Mesendoderm (in vitro differentiated cells): ENCODE measurements at regions not wholly inside any gene's neighbourhood (a gene's known extent, or its start where the extent isn't known, plus 50 kb on each side); places are given as distances from the start of the nearest gene placed in this dataset.

Experiments
- DNase-seq: peaks from one replicate; pipeline ENCODE4 v3.0.0; 2013
- H2AK5ac ChIP-seq: 2 replicates; pipeline ENCODE4 v1.6.1; 2013; ENCODE audit warnings: low read length, inconsistent platforms
- H2BK120ac ChIP-seq: 2 replicates; pipeline ENCODE4 v1.6.1; 2013; ENCODE audit warnings: low read depth, mild to moderate bottlenecking, low read length, moderate library complexity, mixed read lengths
- H2BK15ac ChIP-seq: replicated peaks from 2 replicates; pipeline ENCODE4 v1.6.1; 2013; ENCODE audit warnings: low read depth, mild to moderate bottlenecking, moderate library complexity
- H2BK5ac ChIP-seq: 2 replicates; pipeline ENCODE4 v1.6.1; 2013; ENCODE audit warnings: low read length, inconsistent platforms
- H3K18ac ChIP-seq: 2 replicates; pipeline ENCODE4 v1.6.1; 2013; ENCODE audit warnings: mild to moderate bottlenecking, low read length, mixed read lengths
- H3K23ac ChIP-seq: one replicate; pipeline ENCODE4 v1.6.1; 2013; ENCODE audit warnings: low read length
- H3K27ac ChIP-seq: 2 replicates; pipeline ENCODE4 v1.5.1; 2013; ENCODE audit warnings: low read depth, mild to moderate bottlenecking, inconsistent platforms, low read length, moderate library complexity
- H3K27me3 ChIP-seq: 2 replicates; pipeline ENCODE4 v1.6.1; 2013; ENCODE audit warnings: low read length, control low read depth, mild to moderate bottlenecking, inconsistent platforms; ENCODE audit not compliant: insufficient read depth, poor library complexity
- H3K36me3 ChIP-seq: 2 replicates; pipeline ENCODE4 v1.6.1; 2013; ENCODE audit warnings: low read length, inconsistent platforms; ENCODE audit not compliant: control insufficient read depth, insufficient read depth
- H3K4ac ChIP-seq: one replicate; pipeline ENCODE4 v1.6.1; 2013; ENCODE audit warnings: low read depth, mild to moderate bottlenecking, low read length, moderate library complexity
- H3K4me1 ChIP-seq: 2 replicates; pipeline ENCODE4 v1.6.1; 2013; ENCODE audit warnings: low read depth, low read length, inconsistent platforms; ENCODE audit not compliant: control insufficient read depth
- H3K4me2 ChIP-seq: 2 replicates; pipeline ENCODE4 v1.6.1; 2013; ENCODE audit warnings: low read length
- H3K4me3 ChIP-seq: 2 replicates; pipeline ENCODE4 v1.5.1; 2013; ENCODE audit warnings: mild to moderate bottlenecking, low read length
- H3K56ac ChIP-seq: one replicate; pipeline ENCODE4 v1.6.1; 2013; ENCODE audit warnings: low read length
- H3K79me1 ChIP-seq: 2 replicates; pipeline ENCODE4 v1.6.1; 2013; ENCODE audit warnings: low read length, inconsistent platforms
- H3K79me2 ChIP-seq: 2 replicates; pipeline ENCODE4 v1.6.1; 2013; ENCODE audit warnings: mild to moderate bottlenecking, low read length; ENCODE audit not compliant: control insufficient read depth, insufficient read depth
- H3K9ac ChIP-seq: 2 replicates; pipeline ENCODE4 v1.6.1; 2013; ENCODE audit warnings: low read length, inconsistent platforms
- H4K5ac ChIP-seq: one replicate; pipeline ENCODE4 v1.6.1; 2013; ENCODE audit warnings: low read length
- H4K8ac ChIP-seq: one replicate; pipeline ENCODE4 v1.6.1; 2013; ENCODE audit warnings: low read depth, mild to moderate bottlenecking, control low read depth, low read length, moderate library complexity
- WGBS: extraction: QIAGEN DNeasy Blood & Tissue Kit; methylation state at CpG from one replicate; pipeline ENCODE4 v1.1.7; 2013; ENCODE audit warnings: low lambda C conversion rate, missing lambda C conversion rate; ENCODE audit not compliant: insufficient coverage; ENCODE audit errors: extremely low coverage; 5-methylcytosine and 5-hydroxymethylcytosine counted together

GRCh38 chr3:78312851-78313250 is 1273.0 kb downstream of the ROBO2 start:
- Histone ChIP-seq H3K36me3 (no peaks in the 10 kb centered on the region), H3K56ac (no peak overlapping the region), H4K8ac (no peak overlapping the region), H3K4me1 (no peaks in the 10 kb centered on the region), H2BK120ac (no peak overlapping the region), H3K27me3 (no peaks in the 10 kb centered on the region), H3K4me2 (no peak overlapping the region), H4K5ac (no peak overlapping the region), H2AK5ac (no peak overlapping the region), H3K4me3 (no peak overlapping the region), H3K79me1 (no peaks in the 10 kb centered on the region), H3K9ac (no peak overlapping the region), H2BK5ac (no peak overlapping the region), H3K27ac (no peak overlapping the region), H3K4ac (no peak overlapping the region), H2BK15ac (no peak overlapping the region), H3K23ac (no peak overlapping the region), H3K18ac (no peak overlapping the region), H3K79me2 (no peaks in the 10 kb centered on the region)
- no peak for DNase-seq
- no CpG with 5 or more reads among the region's 2 CpGs for WGBS

- Histone ChIP-seq H3K36me3 (no peaks in the 10 kb centered on the region), H3K27me3 (no peaks in the 10 kb centered on the region), H2BK5ac (no peak overlapping the region), H2BK15ac (no peak overlapping the region), H3K4ac (no peak overlapping the region), H2BK120ac (no peak overlapping the region), H3K4me1 (no peaks in the 10 kb centered on the region), H3K18ac (no peak overlapping the region), H3K4me2 (no peak overlapping the region), H3K27ac (no peak overlapping the region), H4K8ac (no peak overlapping the region), H2AK5ac (no peak overlapping the region), H3K79me1 (no peaks in the 10 kb centered on the region), H3K4me3 (no peak overlapping the region), H3K9ac (no peak overlapping the region), H3K23ac (no peak overlapping the region), H3K56ac (no peak overlapping the region), H4K5ac (no peak overlapping the region), H3K79me2 (no peaks in the 10 kb centered on the region)
- no peak for DNase-seq
- no CpG with 5 or more reads among the region's 1 CpG for WGBS
These were observed 1273.4 kb downstream of the ROBO2 start for GRCh38 chr3:78313332-78313731.

- no peaks in the 10 kb centered on the region for H3K79me2 ChIP-seq
- H3K27ac ChIP-seq: no peak overlapping the region
- H2BK15ac ChIP-seq: no peak overlapping the region
- H3K23ac ChIP-seq: no peak overlapping the region
- no peaks in the 10 kb centered on the region for H3K4me1 ChIP-seq
- H2BK5ac ChIP-seq: no peak overlapping the region
- H2AK5ac ChIP-seq: no peak overlapping the region
- no peak overlapping the region for H2BK120ac ChIP-seq
- H3K4ac ChIP-seq: no peak overlapping the region
- no peaks in the 10 kb centered on the region for H3K79me1 ChIP-seq
- H3K4me2 ChIP-seq: no peak overlapping the region
- no peak overlapping the region for H3K4me3 ChIP-seq
- no peak overlapping the region for H3K9ac ChIP-seq
- no peaks in the 10 kb centered on the region for H3K27me3 ChIP-seq
- no peak overlapping the region for H4K8ac ChIP-seq
- H3K36me3 ChIP-seq: no peaks in the 10 kb centered on the region
- H4K5ac ChIP-seq: no peak overlapping the region
- no peak for DNase-seq
- no peak overlapping the region for H3K18ac ChIP-seq
- H3K56ac ChIP-seq: no peak overlapping the region
- no CpG with 5 or more reads among the region's 2 CpGs for WGBS
These were observed 1274.4 kb downstream of the ROBO2 start for GRCh38 chr3:78314327-78314726.

- Histone ChIP-seq H3K27ac (no peak overlapping the region), H3K4me3 (no peak overlapping the region), H2AK5ac (no peak overlapping the region), H3K79me2 (no peaks in the 10 kb centered on the region), H2BK5ac (no peak overlapping the region), H2BK15ac (no peak overlapping the region), H3K36me3 (no peaks in the 10 kb centered on the region), H4K8ac (no peak overlapping the region), H3K4ac (no peak overlapping the region), H3K56ac (no peak overlapping the region), H3K18ac (no peak overlapping the region), H2BK120ac (no peak overlapping the region), H3K4me1 (no peaks in the 10 kb centered on the region), H3K9ac (no peak overlapping the region), H3K27me3 (no peaks in the 10 kb centered on the region), H3K79me1 (no peaks in the 10 kb centered on the region), H4K5ac (no peak overlapping the region), H3K4me2 (no peak overlapping the region), H3K23ac (no peak overlapping the region)
- no CpG with 5 or more reads among the region's 1 CpG for WGBS
- DNase-seq: no peak
These were observed 1277.9 kb downstream of the ROBO2 start for GRCh38 chr3:78317774-78318173.

GRCh38 chr3:78322780-78323179 is 1282.9 kb downstream of the ROBO2 start:
- Histone ChIP-seq H4K5ac (no peak overlapping the region), H2BK15ac (no peak overlapping the region), H2BK120ac (no peak overlapping the region), H3K79me2 (no peaks in the 10 kb centered on the region), H3K4me2 (no peak overlapping the region), H3K4ac (no peak overlapping the region), H3K36me3 (no peaks in the 10 kb centered on the region), H3K56ac (no peak overlapping the region), H2AK5ac (no peak overlapping the region), H2BK5ac (no peak overlapping the region), H3K4me1 (no peaks in the 10 kb centered on the region), H3K23ac (no peak overlapping the region), H3K27me3 (no peaks in the 10 kb centered on the region), H3K18ac (no peak overlapping the region), H3K4me3 (no peak overlapping the region), H3K79me1 (no peaks in the 10 kb centered on the region), H3K9ac (no peak overlapping the region), H3K27ac (no peak overlapping the region), H4K8ac (no peak overlapping the region)
- no peak for DNase-seq
- no CpG with 5 or more reads among the region's 2 CpGs for WGBS

GRCh38 chr3:78337801-78338211 is 1297.9 kb downstream of the ROBO2 start:
- Histone ChIP-seq H3K36me3 (no peaks in the 10 kb centered on the region), H3K4me3 (no peak overlapping the region), H2BK15ac (no peak overlapping the region), H2AK5ac (no peak overlapping the region), H3K79me1 (no peaks in the 10 kb centered on the region), H3K27me3 (no peaks in the 10 kb centered on the region), H3K4me1 (peaks cover 4% of the 10 kb centered on the region), H2BK120ac (no peak overlapping the region), H4K8ac (no peak overlapping the region), H3K18ac (peak overlapping the region; percentile 60), H4K5ac (no peak overlapping the region), H3K9ac (no peak overlapping the region), H3K23ac (no peak overlapping the region), H3K27ac (no peak overlapping the region), H3K79me2 (no peaks in the 10 kb centered on the region), H3K56ac (no peak overlapping the region), H3K4ac (no peak overlapping the region), H3K4me2 (no peak overlapping the region), H2BK5ac (no peak overlapping the region)
- DNase-seq: no peak
- WGBS: no CpG with 5 or more reads among the region's 2 CpGs
